ENCODE measurements at regions not wholly inside any gene's neighbourhood (a gene's known extent, or its start where the extent isn't known, plus 50 kb on each side); places are given as distances from the start of the nearest gene placed in this dataset.

GRCh38 chrX:124256216-124256615 lies 76.2 kb upstream of the TEX13D start:
- TF ChIP-seq CTCF (IDR thresholded peaks at IDR 0.05) (no peak), POLR2A (IDR thresholded peaks at IDR 0.05) (no peak)
